ENCODE measurements at regions not wholly inside any gene's neighbourhood (a gene's known extent, or its start where the extent isn't known, plus 50 kb on each side); places are given as distances from the start of the nearest gene placed in this dataset.

DNA sequence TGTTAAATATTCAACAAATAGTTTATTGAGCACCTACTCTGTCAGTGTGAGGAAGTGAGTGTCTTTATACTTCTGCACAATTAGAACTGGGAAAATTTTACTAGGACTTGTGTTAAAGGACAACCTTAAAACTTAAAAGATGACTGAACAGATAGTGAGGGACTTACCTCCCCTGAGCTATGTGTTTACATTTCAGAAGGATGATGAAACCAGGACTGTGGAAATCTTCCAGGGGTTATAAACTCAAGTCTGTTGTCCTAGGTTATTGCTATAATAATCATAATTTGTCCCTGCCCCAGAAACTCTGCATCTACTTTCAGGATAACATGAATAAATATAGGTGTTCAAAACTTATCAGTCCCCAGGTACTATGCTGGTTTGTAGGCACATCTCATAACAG is 261.0 kb upstream of the MKLN1 start:
- no peak for TF ChIP-seq TEAD4 (IDR thresholded peaks at IDR 0.05)

DNA sequence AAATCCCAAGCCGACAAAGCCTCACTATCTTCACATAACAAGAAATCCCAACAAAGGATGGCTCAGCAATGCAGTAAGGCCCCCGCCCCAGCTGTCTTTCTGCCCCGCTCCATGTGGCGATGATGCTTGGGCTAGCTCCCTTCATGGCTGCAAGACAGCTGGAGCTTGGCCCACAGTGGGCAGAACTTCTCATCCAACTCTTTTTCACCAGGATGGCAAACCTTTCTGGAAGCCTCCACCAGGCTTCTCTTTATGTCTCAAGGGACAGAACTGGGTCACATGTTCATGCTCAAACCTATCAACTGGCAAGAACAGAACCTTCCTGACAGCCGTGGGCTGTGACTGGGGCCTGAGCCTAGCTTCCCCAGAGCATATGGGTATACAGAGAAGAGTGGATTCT is 260.5 kb upstream of the MKLN1 start:
- TF ChIP-seq TAF1 (IDR thresholded peaks at IDR 0.05; ENCODE audit: low read depth) (no peak), TCF12 (IDR thresholded peaks at IDR 0.05; ENCODE audit: low read depth) (no peak), EGR1 (IDR thresholded peaks at IDR 0.05) (no peak), CREB1 (IDR thresholded peaks at IDR 0.05; ENCODE audit: low read depth) (no peak), YY1 (IDR thresholded peaks at IDR 0.05; ENCODE audit: low read depth) (no peak), TEAD4 (IDR thresholded peaks at IDR 0.05) (no peak), RAD21 (IDR thresholded peaks at IDR 0.05; ENCODE audit: low read depth) (no peak), EP300 (IDR thresholded peaks at IDR 0.05; ENCODE audit: borderline replicate concordance) (no peak), CEBPB (IDR thresholded peaks at IDR 0.05) (no peak), ZBTB7A (IDR thresholded peaks at IDR 0.05; ENCODE audit: low read depth) (no peak), NFIC (IDR thresholded peaks at IDR 0.05) (no peak)
- TF ChIP-seq, protein P1, sequence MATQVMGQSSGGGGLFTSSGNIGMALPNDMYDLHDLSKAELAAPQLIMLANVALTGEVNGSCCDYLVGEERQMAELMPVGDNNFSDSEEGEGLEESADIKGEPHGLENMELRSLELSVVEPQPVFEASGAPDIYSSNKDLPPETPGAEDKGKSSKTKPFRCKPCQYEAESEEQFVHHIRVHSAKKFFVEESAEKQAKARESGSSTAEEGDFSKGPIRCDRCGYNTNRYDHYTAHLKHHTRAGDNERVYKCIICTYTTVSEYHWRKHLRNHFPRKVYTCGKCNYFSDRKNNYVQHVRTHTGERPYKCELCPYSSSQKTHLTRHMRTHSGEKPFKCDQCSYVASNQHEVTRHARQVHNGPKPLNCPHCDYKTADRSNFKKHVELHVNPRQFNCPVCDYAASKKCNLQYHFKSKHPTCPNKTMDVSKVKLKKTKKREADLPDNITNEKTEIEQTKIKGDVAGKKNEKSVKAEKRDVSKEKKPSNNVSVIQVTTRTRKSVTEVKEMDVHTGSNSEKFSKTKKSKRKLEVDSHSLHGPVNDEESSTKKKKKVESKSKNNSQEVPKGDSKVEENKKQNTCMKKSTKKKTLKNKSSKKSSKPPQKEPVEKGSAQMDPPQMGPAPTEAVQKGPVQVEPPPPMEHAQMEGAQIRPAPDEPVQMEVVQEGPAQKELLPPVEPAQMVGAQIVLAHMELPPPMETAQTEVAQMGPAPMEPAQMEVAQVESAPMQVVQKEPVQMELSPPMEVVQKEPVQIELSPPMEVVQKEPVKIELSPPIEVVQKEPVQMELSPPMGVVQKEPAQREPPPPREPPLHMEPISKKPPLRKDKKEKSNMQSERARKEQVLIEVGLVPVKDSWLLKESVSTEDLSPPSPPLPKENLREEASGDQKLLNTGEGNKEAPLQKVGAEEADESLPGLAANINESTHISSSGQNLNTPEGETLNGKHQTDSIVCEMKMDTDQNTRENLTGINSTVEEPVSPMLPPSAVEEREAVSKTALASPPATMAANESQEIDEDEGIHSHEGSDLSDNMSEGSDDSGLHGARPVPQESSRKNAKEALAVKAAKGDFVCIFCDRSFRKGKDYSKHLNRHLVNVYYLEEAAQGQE (IDR thresholded peaks at IDR 0.05; ENCODE audit: low read depth) = no peak
- TF ChIP-seq, protein P2, sequence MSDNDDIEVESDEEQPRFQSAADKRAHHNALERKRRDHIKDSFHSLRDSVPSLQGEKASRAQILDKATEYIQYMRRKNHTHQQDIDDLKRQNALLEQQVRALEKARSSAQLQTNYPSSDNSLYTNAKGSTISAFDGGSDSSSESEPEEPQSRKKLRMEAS (IDR thresholded peaks at IDR 0.05) = no peak
- TF ChIP-seq, protein P3, sequence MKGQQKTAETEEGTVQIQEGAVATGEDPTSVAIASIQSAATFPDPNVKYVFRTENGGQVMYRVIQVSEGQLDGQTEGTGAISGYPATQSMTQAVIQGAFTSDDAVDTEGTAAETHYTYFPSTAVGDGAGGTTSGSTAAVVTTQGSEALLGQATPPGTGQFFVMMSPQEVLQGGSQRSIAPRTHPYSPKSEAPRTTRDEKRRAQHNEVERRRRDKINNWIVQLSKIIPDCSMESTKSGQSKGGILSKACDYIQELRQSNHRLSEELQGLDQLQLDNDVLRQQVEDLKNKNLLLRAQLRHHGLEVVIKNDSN (IDR thresholded peaks at IDR 0.05) = no peak

DNA sequence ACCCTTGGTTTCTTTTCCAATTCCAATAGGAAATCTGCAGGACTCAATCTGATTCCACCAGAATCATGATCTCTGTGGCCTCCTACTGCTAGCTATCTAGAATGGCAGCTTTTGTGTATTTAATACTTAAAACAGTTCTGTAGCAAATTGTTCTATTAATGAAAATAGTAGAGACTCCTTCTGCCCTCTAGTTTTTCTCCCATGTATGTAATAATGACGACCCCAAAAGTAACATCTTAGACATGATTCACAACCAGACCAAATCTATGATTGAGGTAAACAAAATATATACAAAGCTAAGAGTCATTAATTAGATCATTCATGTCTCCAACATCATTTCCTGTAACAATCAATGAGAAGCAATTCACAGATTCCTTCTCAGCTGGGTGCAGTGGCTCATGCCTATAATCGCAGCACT is 259.1 kb upstream of the MKLN1 start:
- peak; percentile 19; the same call in 1 of the 2 replicates for TF ChIP-seq RAD21 (IDR thresholded peaks at IDR 0.05; ENCODE audit: low read depth)
- TF ChIP-seq, protein P2 (IDR thresholded peaks at IDR 0.05) = no peak

DNA sequence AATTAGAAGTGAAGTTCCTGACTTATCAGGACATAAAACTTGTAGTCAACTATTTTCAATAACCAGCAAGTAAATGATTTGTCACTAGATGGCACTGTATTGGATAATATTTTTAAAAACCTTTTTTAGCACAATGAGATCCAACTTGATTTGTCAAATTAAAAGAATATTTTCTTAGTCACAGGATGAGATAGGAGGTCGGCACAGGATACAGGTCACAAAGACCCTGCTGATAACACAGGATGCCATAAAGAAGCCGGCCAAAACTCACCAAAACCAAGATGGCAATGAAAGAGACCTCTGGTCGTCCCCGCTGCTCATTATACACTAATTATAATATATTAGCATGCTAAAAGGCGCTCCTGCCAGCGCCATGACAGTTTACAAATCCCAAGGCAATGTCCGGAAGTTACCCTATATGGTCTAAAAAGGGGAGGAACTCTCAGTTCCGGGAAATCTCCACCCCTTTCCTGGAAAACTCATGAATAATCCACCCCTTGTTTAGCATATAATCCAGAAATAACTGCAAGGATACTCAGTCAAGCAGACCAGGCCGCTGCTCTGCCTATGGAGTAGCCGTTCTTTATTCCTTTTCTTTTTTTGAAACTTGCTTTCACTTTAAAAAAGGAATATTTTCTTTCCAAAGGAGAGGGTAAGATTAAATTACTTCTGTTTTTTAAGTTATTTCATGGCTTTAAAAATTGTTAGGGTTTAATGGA is 255.7 kb upstream of the MKLN1 start:
- no peak for TF ChIP-seq NFIC (IDR thresholded peaks at IDR 0.05)
- TF ChIP-seq RAD21 (IDR thresholded peaks at IDR 0.05; ENCODE audit: low read depth) = peak; percentile 16; the same call in 1 of the 2 replicates

DNA sequence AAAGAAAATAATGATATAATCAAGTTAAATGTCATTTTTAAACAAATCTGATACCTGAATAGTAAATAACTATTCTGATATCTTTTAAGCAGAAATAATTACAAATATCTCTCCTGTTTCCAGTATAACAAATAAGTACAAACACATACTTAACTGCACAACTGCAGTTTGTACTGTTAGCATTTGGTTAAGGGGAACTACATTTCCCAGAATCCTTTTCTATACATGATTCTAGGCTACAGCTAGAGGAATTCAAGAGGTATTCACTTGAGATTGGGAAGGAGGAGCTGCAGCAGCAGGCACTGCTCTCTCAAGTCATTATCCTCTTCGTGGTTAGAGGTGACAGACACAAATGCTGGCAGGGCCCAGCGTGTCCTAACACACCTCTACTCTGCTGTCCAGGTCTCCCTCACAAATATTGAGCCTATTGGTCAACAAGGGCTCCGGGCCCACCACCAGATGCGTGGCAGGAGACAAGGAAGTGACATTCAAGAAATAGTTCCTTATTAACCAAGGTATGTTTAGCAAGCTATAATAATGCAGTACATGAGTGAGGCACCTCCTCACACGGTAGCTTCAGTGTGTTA is 255.1 kb upstream of the MKLN1 start:
- no peak for TF ChIP-seq CREB1 (IDR thresholded peaks at IDR 0.05; ENCODE audit: low read depth)
- no peak for TF ChIP-seq NFIC (IDR thresholded peaks at IDR 0.05)
- TF ChIP-seq FOXM1 (IDR thresholded peaks at IDR 0.05; ENCODE audit: borderline replicate concordance, low read depth) = no peak
- no peak for TF ChIP-seq CEBPB (IDR thresholded peaks at IDR 0.05)
- no peak for TF ChIP-seq RAD21 (IDR thresholded peaks at IDR 0.05; ENCODE audit: low read depth)
- TF ChIP-seq, protein P2 (IDR thresholded peaks at IDR 0.05) = no peak
- TF ChIP-seq EP300 (IDR thresholded peaks at IDR 0.05; ENCODE audit: borderline replicate concordance) = no peak
- no peak for TF ChIP-seq TEAD4 (IDR thresholded peaks at IDR 0.05)
- TF ChIP-seq, protein P3 (IDR thresholded peaks at IDR 0.05) = no peak
- TF ChIP-seq TAF1 (IDR thresholded peaks at IDR 0.05; ENCODE audit: low read depth) = no peak
- TF ChIP-seq ZBTB7A (IDR thresholded peaks at IDR 0.05; ENCODE audit: low read depth) = no peak
- TF ChIP-seq, protein P1 (IDR thresholded peaks at IDR 0.05; ENCODE audit: low read depth) = no peak
- TF ChIP-seq TCF12 (IDR thresholded peaks at IDR 0.05; ENCODE audit: low read depth) = no peak

DNA sequence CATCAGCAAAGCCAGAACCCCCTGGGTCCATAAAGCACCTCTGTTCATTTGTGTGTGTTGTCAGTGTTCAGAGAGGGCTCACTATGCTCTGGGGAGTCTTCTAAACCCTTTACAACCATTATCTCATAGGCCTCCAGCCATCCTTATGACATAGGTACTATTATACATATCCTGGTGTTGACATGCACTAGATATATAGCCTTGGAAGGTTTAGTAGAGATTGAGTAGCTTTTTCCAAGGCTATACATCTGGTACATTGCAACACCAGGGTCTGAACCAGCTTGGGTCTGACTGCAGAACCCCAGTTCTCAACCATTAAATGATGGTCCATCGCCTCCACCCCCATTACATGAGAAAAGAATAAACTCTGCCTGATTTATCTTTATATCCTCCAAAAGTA is 253.6 kb upstream of the MKLN1 start:
- TF ChIP-seq FOXM1 (IDR thresholded peaks at IDR 0.05; ENCODE audit: borderline replicate concordance, low read depth) (no peak), RAD21 (IDR thresholded peaks at IDR 0.05; ENCODE audit: low read depth) (no peak), TAF1 (IDR thresholded peaks at IDR 0.05; ENCODE audit: low read depth) (no peak)

Data from Ishikawa (cell line).